GM19035 (cell line): ENCODE measurements at regions not wholly inside any gene's neighbourhood (a gene's known extent, or its start where the extent isn't known, plus 50 kb on each side); places are given as distances from the start of the nearest gene placed in this dataset.

Experiments used
- ATAC-seq: cut with Tn5 transposase; IDR thresholded peaks from one replicate; pipeline ENCODE4 v1.9.1; 2021; ENCODE audit not compliant: unreplicated experiment

GRCh38 chr15:96888764-96889163 is 558.3 kb downstream of the NR2F2 start:
- ATAC-seq = no peak

- no peak for ATAC-seq
These were observed 559.4 kb downstream of the NR2F2 start for GRCh38 chr15:96889734-96890480.

GRCh38 chr15:96891046-96891445 is 560.5 kb downstream of the NR2F2 start:
- ATAC-seq = no peak

GRCh38 chr15:96893159-96893906 is 562.8 kb downstream of the NR2F2 start:
- no peak for ATAC-seq

GRCh38 chr15:96894659-96895058 is 564.2 kb downstream of the NR2F2 start:
- ATAC-seq = no peak

- no peak for ATAC-seq
These were observed 566.3 kb downstream of the NR2F2 start for GRCh38 chr15:96896766-96897165.

GRCh38 chr15:96914081-96914480 is 583.6 kb downstream of the NR2F2 start:
- ATAC-seq = no peak

- ATAC-seq = no peak
These were observed 586.2 kb downstream of the NR2F2 start for GRCh38 chr15:96916750-96917149.

- no peak for ATAC-seq
These were observed 594.1 kb downstream of the NR2F2 start for GRCh38 chr15:96924570-96924969.

- no peak for ATAC-seq
These were observed 617.1 kb downstream of the NR2F2 start for GRCh38 chr15:96947296-96948229.

- ATAC-seq = no peak
These were observed 618.5 kb downstream of the NR2F2 start for GRCh38 chr15:96948981-96949380.

GRCh38 chr15:96958721-96959120 is 628.2 kb downstream of the NR2F2 start:
- no peak for ATAC-seq

GRCh38 chr15:96959501-96959900 is 629.0 kb downstream of the NR2F2 start:
- ATAC-seq = no peak

- no peak for ATAC-seq
These were observed 630.4 kb downstream of the NR2F2 start for GRCh38 chr15:96960711-96961480.

GRCh38 chr15:96966554-96966953 is 636.1 kb downstream of the NR2F2 start:
- ATAC-seq = no peak

- no peak for ATAC-seq
These were observed 639.5 kb downstream of the NR2F2 start for GRCh38 chr15:96969732-96970710.

GRCh38 chr15:96972201-96972600 is 641.7 kb downstream of the NR2F2 start:
- ATAC-seq = no peak

GRCh38 chr15:96974761-96975160 is 644.3 kb downstream of the NR2F2 start:
- no peak for ATAC-seq

GRCh38 chr15:96977886-96978285 is 647.4 kb downstream of the NR2F2 start:
- ATAC-seq = no peak
